Heart left ventricle (tissue), 13 donors: ENCODE measurements at regions not wholly inside any gene's neighbourhood (a gene's known extent, or its start where the extent isn't known, plus 50 kb on each side); places are given as distances from the start of the nearest gene placed in this dataset.

ENCODE experiments used
- CTCF ChIP-seq, 12 donors: fragments of 200-600 bp; sonication (generic) in 4 of 12; IDR thresholded peaks; one replicate each; pipeline versions ENCODE4 v1.5.0 to v1.8.0; 2018 to 2022; ENCODE audit warnings: antibody characterized with exemption in 12 of 12, mild to moderate bottlenecking in 5 of 12
- POLR2A ChIP-seq, 2 donors: fragments of 450-650 bp; IDR thresholded peaks; one replicate each; pipeline ENCODE4 v1.6.1; 2017; ENCODE audit warnings: antibody characterized with exemption in 2 of 2, mild to moderate bottlenecking in 2 of 2, moderate library complexity in 2 of 2
- donor health status: ischemic (EF 13 %, LVEDD 7.1; RV severe dilation, severe dysfunction).
- donor health status: DM: no; HTN: yes; CAD: no.
- donor health status: DM: no; HTN: no; CAD: no.
- donor health status: ischemic (EF 25% LVEDD 6.9; RV normal size, moderate dysfunction).
- donor health status: ischemic (EF 25% LVEDD 5.7; RV mildly dilated, moderate dysfunction).
- donor health status: ischemic (EF 35%, LVEDD 5.7; RV mildly dilated, moderate dysfunction).
- donor health status: nonischemic (EF 11% LVEDD 7.7; RV severe dilation, severe dysfunction).
- donor health status: DM: yes; HTN: yes; CAD: no.
- donor health status: PGD.
- donor health status: ischemic (EF 29% LVEDD 5.4; RV normal size, mild dysfunction).
- donor health status: nonischemic (EF 23%, LVEDD 6.1; RV moderate dilation, normal function).

DNA sequence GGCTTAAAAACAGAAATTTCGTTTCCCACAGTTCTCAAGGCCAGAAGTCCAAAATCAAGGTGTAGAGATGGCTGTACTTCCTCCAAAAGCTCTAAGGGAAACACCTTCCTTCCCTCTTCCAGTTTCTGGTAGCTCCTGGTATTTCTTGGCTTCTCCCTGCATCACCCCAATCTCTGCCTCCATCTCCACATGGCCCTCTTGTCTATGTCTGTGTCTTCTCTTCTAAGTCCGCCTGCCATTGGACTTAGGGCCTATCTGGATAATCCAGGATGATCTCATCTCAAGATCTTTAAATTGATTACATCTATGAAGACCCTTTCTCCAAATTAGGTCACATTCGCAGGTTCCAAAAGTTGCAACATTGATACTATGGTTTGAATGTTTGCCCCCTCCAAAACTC is 105.6 kb downstream of the ATPSCKMT start:
- TF ChIP-seq POLR2A (IDR thresholded peaks at IDR 0.05) (no peak), CTCF (IDR thresholded peaks at IDR 0.05) (no peak)
